KMS-11 (cell line): ENCODE measurements at regions not wholly inside any gene's neighbourhood (a gene's known extent, or its start where the extent isn't known, plus 50 kb on each side); places are given as distances from the start of the nearest gene placed in this dataset.

ENCODE experiments used
- H2AFZ ChIP-seq: fragments of 200-600 bp; sonication (generic); 2 replicates; pipeline ENCODE4 v1.6.1; 2016; ENCODE audit warnings: antibody characterized with exemption, mixed run types, low read depth
- H3K27ac ChIP-seq: fragments of 200-600 bp; sonication (generic); 2 replicates; pipeline ENCODE4 v1.6.1; 2016; ENCODE audit warnings: mild to moderate bottlenecking, mixed run types
- H3K27me3 ChIP-seq: fragments of 200-600 bp; sonication (generic); 2 replicates; pipeline ENCODE4 v1.6.1; 2017; ENCODE audit warnings: mild to moderate bottlenecking, low read depth, mixed run types, moderate library complexity; ENCODE audit not compliant: insufficient read depth
- H3K36me3 ChIP-seq: fragments of 200-600 bp; sonication (generic); 2 replicates; pipeline ENCODE4 v1.6.1; 2017; ENCODE audit warnings: mild to moderate bottlenecking, mixed run types; ENCODE audit not compliant: insufficient read depth
- H3K4me1 ChIP-seq: fragments of 200-600 bp; sonication (generic); 2 replicates; pipeline ENCODE4 v1.6.1; 2016; ENCODE audit warnings: mild to moderate bottlenecking, low read depth, mixed run types; ENCODE audit not compliant: poor library complexity, severe bottlenecking
- H3K4me2 ChIP-seq: fragments of 200-600 bp; sonication (generic); 2 replicates; pipeline ENCODE4 v1.7.0; 2016; ENCODE audit warnings: mild to moderate bottlenecking, mixed run types
- H3K4me3 ChIP-seq: fragments of 200-600 bp; sonication (generic); IDR thresholded peaks from 2 replicates; pipeline ENCODE4 v1.6.1; 2017; ENCODE audit warnings: low read depth, low read length, mixed read lengths; ENCODE audit not compliant: insufficient read depth
- H3K79me2 ChIP-seq: fragments of 200-600 bp; sonication (generic); 2 replicates; pipeline ENCODE4 v1.6.1; 2016; ENCODE audit warnings: low read depth, mixed run types; ENCODE audit not compliant: insufficient read depth
- H3K9ac ChIP-seq: fragments of 200-600 bp; sonication (generic); 2 replicates; pipeline ENCODE4 v1.6.1; 2016; ENCODE audit warnings: mild to moderate bottlenecking, mixed run types
- H4K20me1 ChIP-seq: fragments of 200-600 bp; sonication (generic); 2 replicates; pipeline ENCODE4 v1.6.1; 2016; ENCODE audit warnings: mild to moderate bottlenecking, mixed run types; ENCODE audit not compliant: insufficient read depth
- CTCF ChIP-seq: fragments of 200-600 bp; sonication (generic); conservative IDR thresholded peaks from 2 replicates; pipeline ENCODE4 v1.6.1; 2017; ENCODE audit warnings: low read depth, mild to moderate bottlenecking, antibody characterized with exemption, low read length, moderate library complexity, mixed read lengths

GRCh38 chr18:11529081-11529480, 80.3 kb upstream of the SLC35G4 start:
- Histone ChIP-seq H2AFZ (no peak overlapping the region), H3K4me1 (no peaks in the 10 kb centered on the region), H4K20me1 (no peaks in the 10 kb centered on the region), H3K79me2 (no peaks in the 10 kb centered on the region), H3K4me2 (no peak overlapping the region), H3K27ac (no peak overlapping the region), H3K27me3 (no peaks in the 10 kb centered on the region), H3K4me3 (no peak overlapping the region), H3K36me3 (no peaks in the 10 kb centered on the region), H3K9ac (no peak overlapping the region)
- no peak for TF ChIP-seq CTCF

GRCh38 chr18:11526675-11527074, 82.7 kb upstream of the SLC35G4 start:
- Histone ChIP-seq H3K79me2 (no peaks in the 10 kb centered on the region), H3K27me3 (no peaks in the 10 kb centered on the region), H2AFZ (no peak overlapping the region), H3K27ac (no peak overlapping the region), H3K9ac (no peak overlapping the region), H3K4me1 (no peaks in the 10 kb centered on the region), H3K4me3 (no peak overlapping the region), H4K20me1 (no peaks in the 10 kb centered on the region), H3K4me2 (no peak overlapping the region), H3K36me3 (no peaks in the 10 kb centered on the region)
- no peak for TF ChIP-seq CTCF

- Histone ChIP-seq H4K20me1 (no peaks in the 10 kb centered on the region), H3K4me3 (no peak overlapping the region), H3K79me2 (no peaks in the 10 kb centered on the region), H3K27me3 (no peaks in the 10 kb centered on the region), H3K4me2 (no peak overlapping the region), H3K9ac (no peak overlapping the region), H3K4me1 (peaks cover 7% of the 10 kb centered on the region), H3K36me3 (no peaks in the 10 kb centered on the region), H3K27ac (no peak overlapping the region), H2AFZ (no peak overlapping the region)
- TF ChIP-seq CTCF, result no peak
Measured at GRCh38 chr18:11523804-11524203, 85.6 kb upstream of the SLC35G4 start.

GRCh38 chr18:11522992-11523391, 86.4 kb upstream of the SLC35G4 start:
- H3K36me3 ChIP-seq, result no peaks in the 10 kb centered on the region
- no peaks in the 10 kb centered on the region for H4K20me1 ChIP-seq
- H3K27ac ChIP-seq, result no peak overlapping the region
- H3K79me2 ChIP-seq, result no peaks in the 10 kb centered on the region
- H3K4me2 ChIP-seq, result no peak overlapping the region
- no peak overlapping the region for H3K9ac ChIP-seq
- no peak overlapping the region for H3K4me3 ChIP-seq
- H2AFZ ChIP-seq, result no peak overlapping the region
- TF ChIP-seq CTCF, result no peak
- no peaks in the 10 kb centered on the region for H3K27me3 ChIP-seq
- H3K4me1 ChIP-seq, result peaks cover 10% of the 10 kb centered on the region

GRCh38 chr18:11521853-11522252, 87.5 kb upstream of the SLC35G4 start:
- H3K4me3 ChIP-seq, result no peak overlapping the region
- no peaks in the 10 kb centered on the region for H3K79me2 ChIP-seq
- H3K27me3 ChIP-seq, result no peaks in the 10 kb centered on the region
- H4K20me1 ChIP-seq, result no peaks in the 10 kb centered on the region
- H3K4me1 ChIP-seq, result peaks cover 10% of the 10 kb centered on the region
- H3K9ac ChIP-seq, result no peak overlapping the region
- H3K36me3 ChIP-seq, result no peaks in the 10 kb centered on the region
- H3K4me2 ChIP-seq, result no peak overlapping the region
- no peak overlapping the region for H3K27ac ChIP-seq
- H2AFZ ChIP-seq, result no peak overlapping the region
- TF ChIP-seq CTCF, result no peak
